IMR-90 (cell line): ENCODE measurements at regions not wholly inside any gene's neighbourhood (a gene's known extent, or its start where the extent isn't known, plus 50 kb on each side); places are given as distances from the start of the nearest gene placed in this dataset.

ENCODE experiments used
- ATAC-seq: fragments of 200-7000 bp; cut with Tn5 transposase; 2 replicates; pipeline ENCODE4 v1.9.1; 2020; ENCODE audit warnings: low read depth, mild to moderate bottlenecking, moderate library complexity
- BruUV-seq: library from RNA; stranded (reverse); fragments of 400-500 nt; replicated peaks from 2 replicates; lab custom pipeline; 2021; lab: Mats Ljungman, UMichigan
- CTCF ChIA-PET: fragments of 300-600 bp; formaldehyde crosslinking; extraction: SDS; loops from one replicate; lab custom pipeline; 2021; ENCODE audit warnings: antibody characterized with exemption; lab: Yijun Ruan, JAX
- POLR2A ChIA-PET: fragments of 300-600 bp; sonication (Branson Sonifier 250); formaldehyde crosslinking; loops from one replicate; lab custom pipeline; 2022; ENCODE audit warnings: antibody characterized with exemption; ENCODE audit not compliant: unreplicated experiment; lab: Charles Lee
- DNase-seq: peaks from one replicate; pipeline ENCODE4 v3.0.0; 2013
- H2AFZ ChIP-seq: replicated peaks from 2 replicates; pipeline ENCODE3; 2013; ENCODE audit warnings: low read length, mild to moderate bottlenecking; ENCODE audit not compliant: poor library complexity
- H2AK5ac ChIP-seq: 2 replicates; pipeline ENCODE4 v1.6.1; 2013; ENCODE audit warnings: low read depth, low read length, inconsistent platforms
- H2AK9ac ChIP-seq: replicated peaks from 2 replicates; pipeline ENCODE3; 2013; ENCODE audit warnings: mild to moderate bottlenecking, low read depth, low read length, moderate library complexity; ENCODE audit not compliant: poor library complexity
- H2BK120ac ChIP-seq: 2 replicates; pipeline ENCODE4 v1.6.1; 2013; ENCODE audit warnings: low read depth, low read length, inconsistent platforms
- H2BK15ac ChIP-seq: 3 replicates; pipeline ENCODE4 v1.6.1; 2013; ENCODE audit warnings: low read depth, low read length, inconsistent platforms
- H2BK20ac ChIP-seq: 2 replicates; pipeline ENCODE4 v1.6.1; 2013; ENCODE audit warnings: low read depth, mild to moderate bottlenecking, inconsistent platforms, low read length, moderate library complexity
- H2BK5ac ChIP-seq: 2 replicates; pipeline ENCODE4 v1.6.1; 2013; ENCODE audit warnings: mild to moderate bottlenecking, low read depth, low read length, inconsistent platforms; ENCODE audit not compliant: poor library complexity, severe bottlenecking
- H3K14ac ChIP-seq: replicated peaks from 2 replicates; pipeline ENCODE4 v1.6.1; 2013; ENCODE audit warnings: low read depth, low read length, inconsistent platforms
- H3K18ac ChIP-seq: 2 replicates; pipeline ENCODE4 v1.6.1; 2013; ENCODE audit warnings: low read depth, low read length, control low read depth
- H3K23ac ChIP-seq: 2 replicates; pipeline ENCODE4 v1.6.1; 2013; ENCODE audit warnings: low read depth, low read length, inconsistent platforms
- H3K27ac ChIP-seq: 2 replicates; pipeline ENCODE4 v1.5.1; 2013; ENCODE audit warnings: mild to moderate bottlenecking, control low read depth, low read length; ENCODE audit not compliant: insufficient read depth
- H3K27me3 ChIP-seq: 2 replicates; pipeline ENCODE4 v1.6.1; 2013; ENCODE audit warnings: low read length; ENCODE audit not compliant: control insufficient read depth, insufficient read depth
- H3K36me3 ChIP-seq: 2 replicates; pipeline ENCODE4 v1.6.1; 2013; ENCODE audit warnings: low read length, mixed read lengths; ENCODE audit not compliant: control insufficient read depth, insufficient read depth
- H3K4ac ChIP-seq: 2 replicates; pipeline ENCODE4 v1.6.1; 2013; ENCODE audit warnings: low read depth, low read length, inconsistent platforms
- H3K4me1 ChIP-seq: 2 replicates; pipeline ENCODE4 v1.6.1; 2013; ENCODE audit warnings: low read length, mixed read lengths; ENCODE audit not compliant: control insufficient read depth, insufficient read depth
- H3K4me2 ChIP-seq: 2 replicates; pipeline ENCODE4 v1.6.1; 2013; ENCODE audit warnings: low read depth, mild to moderate bottlenecking, control low read depth, low read length, moderate library complexity
- H3K4me3 ChIP-seq: 2 replicates; pipeline ENCODE4 v1.5.1; 2013; ENCODE audit warnings: low read depth, mild to moderate bottlenecking, control low read depth, low read length, moderate library complexity; ENCODE audit not compliant: insufficient read depth
- H3K56ac ChIP-seq: 2 replicates; pipeline ENCODE4 v1.6.1; 2013; ENCODE audit warnings: low read length, inconsistent platforms; ENCODE audit not compliant: insufficient read depth; ENCODE audit errors: extremely low read depth
- H3K79me1 ChIP-seq, 2 experiments: 2 replicates each; pipeline ENCODE4 v1.6.1; 2013; ENCODE audit warnings: low read length in 2 of 2, inconsistent platforms in 1 of 2, low read depth in 1 of 2
- H3K9ac ChIP-seq: 2 replicates; pipeline ENCODE4 v1.6.1; 2013; ENCODE audit warnings: low read depth, low read length, control low read depth
- H3K9me1 ChIP-seq: 2 replicates; pipeline ENCODE4 v1.6.1; 2013; ENCODE audit warnings: low read length, inconsistent platforms; ENCODE audit not compliant: insufficient read depth
- H3K9me3 ChIP-seq: 2 replicates; pipeline ENCODE4 v1.6.1; 2013; ENCODE audit warnings: low read length; ENCODE audit not compliant: control insufficient read depth, insufficient read depth
- H4K20me1 ChIP-seq: 2 replicates; pipeline ENCODE4 v1.6.1; 2013; ENCODE audit warnings: low read length, inconsistent platforms; ENCODE audit not compliant: insufficient read depth
- H4K5ac ChIP-seq: 2 replicates; pipeline ENCODE4 v1.6.1; 2013; ENCODE audit warnings: mild to moderate bottlenecking, low read depth, low read length, control low read depth
- H4K8ac ChIP-seq, 2 experiments: 2 replicates each; pipeline ENCODE4 v1.6.1; 2013; ENCODE audit warnings: low read depth in 2 of 2, low read length in 2 of 2, control low read depth in 1 of 2, inconsistent platforms in 1 of 2
- H4K91ac ChIP-seq: 2 replicates; pipeline ENCODE4 v1.6.1; 2013; ENCODE audit warnings: low read depth, low read length, inconsistent platforms; ENCODE audit not compliant: insufficient read depth
- BHLHE40 ChIP-seq: fragments of 150-350 bp; IDR thresholded peaks from 2 replicates; pipeline ENCODE4 v1.6.1; 2016; ENCODE audit warnings: mild to moderate bottlenecking, low read depth, low read length
- CEBPB ChIP-seq: IDR thresholded peaks from 2 replicates; pipeline ENCODE4 v1.6.1; 2012; ENCODE audit warnings: low read depth, low read length, improper control_type of control experiment
- CHD1 ChIP-seq: IDR thresholded peaks from 2 replicates; pipeline ENCODE4 v1.6.1; 2012; ENCODE audit warnings: low read depth, low read length, improper control_type of control experiment
- FOS ChIP-seq: fragments of 150-350 bp; IDR thresholded peaks from 2 replicates; pipeline ENCODE4 v1.6.1; 2016; ENCODE audit warnings: low read depth, low read length
- MAFK ChIP-seq: IDR thresholded peaks from 2 replicates; pipeline ENCODE4 v1.6.1; 2012; ENCODE audit warnings: low read depth, low read length, improper control_type of control experiment
- MAZ ChIP-seq: IDR thresholded peaks from 2 replicates; pipeline ENCODE4 v1.6.1; 2012; ENCODE audit warnings: low read depth, mild to moderate bottlenecking, low read length, improper control_type of control experiment, moderate library complexity, borderline replicate concordance
- MXI1 ChIP-seq: IDR thresholded peaks from 2 replicates; pipeline ENCODE4 v1.6.1; 2012; ENCODE audit warnings: low read depth, mild to moderate bottlenecking, low read length, moderate library complexity, borderline replicate concordance
- POLR2A ChIP-seq: IDR thresholded peaks from 2 replicates; pipeline ENCODE4 v1.6.1; 2012; ENCODE audit warnings: mild to moderate bottlenecking, low read depth, low read length
- RCOR1 ChIP-seq: IDR thresholded peaks from 2 replicates; pipeline ENCODE4 v1.6.1; 2012; ENCODE audit warnings: mild to moderate bottlenecking, low read length, improper control_type of control experiment; ENCODE audit not compliant: insufficient replicate concordance
- SMC3 ChIP-seq: fragments of 150-350 bp; IDR thresholded peaks from 2 replicates; pipeline ENCODE4 v1.6.1; 2016; ENCODE audit warnings: low read depth, mild to moderate bottlenecking, antibody characterized with exemption, low read length, moderate library complexity
- WGBS, 2 experiments: methylation state at CpG; one replicate each; pipeline versions ENCODE4 v1.1.5 to v1.1.7; 2013; ENCODE audit warnings: missing lambda C conversion rate in 2 of 2; ENCODE audit not compliant: insufficient read length in 1 of 2; ENCODE audit errors: extremely low coverage in 2 of 2; 5-methylcytosine and 5-hydroxymethylcytosine counted together
- dilution Hi-C: fragments of 300-500 bp; cut with HindIII; formaldehyde crosslinking; loops from one replicate; pipeline ENCODE4 v1.14.3; 2018; ENCODE audit warnings: low sequenced_read_pairs; ENCODE audit not compliant: unreplicated experiment
- in situ Hi-C: fragments of 300-500 bp; cut with MboI; formaldehyde crosslinking; loops from 3 replicates; pipeline ENCODE4 v1.14.3; 2019; ENCODE audit warnings: low sequenced_read_pairs, inconsistent platforms, mixed read lengths
- intact Hi-C: fragments of 100-400 bp; cut with micrococcal nuclease; formaldehyde crosslinking; loops from 2 replicates; pipeline ENCODE4 v1.10.0; 2022

DNA sequence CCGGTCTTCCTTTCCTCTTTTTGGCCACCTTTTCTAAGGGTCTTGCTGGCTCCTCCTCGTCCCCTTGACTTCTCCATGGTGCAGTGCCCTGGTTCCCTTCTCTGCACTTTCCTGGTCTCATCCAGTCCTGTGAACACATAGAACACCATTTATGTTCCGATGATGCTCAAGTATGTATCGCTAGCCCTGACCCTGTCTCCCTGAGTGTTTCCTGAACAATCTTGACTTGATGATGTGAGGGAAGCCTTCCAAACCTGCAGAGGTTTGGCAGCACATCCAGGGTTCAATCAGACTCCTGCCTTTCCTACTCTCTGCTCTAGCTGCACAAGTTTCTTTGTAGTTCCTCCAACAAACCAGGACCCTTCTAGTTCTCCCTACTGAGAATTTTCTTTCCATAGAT lies 132.1 kb downstream of the RGPD3 start:
- Histone ChIP-seq H3K18ac (no peak overlapping the region), H3K9me1 (no peaks in the 10 kb centered on the region), H4K20me1 (no peaks in the 10 kb centered on the region), H4K5ac (no peak overlapping the region), H4K91ac (no peak overlapping the region), H2BK120ac (no peak overlapping the region), H4K8ac (no peak overlapping the region), H2AK9ac (no peak overlapping the region), H2AFZ (no peak overlapping the region), H3K4me1 (no peaks in the 10 kb centered on the region), H2BK20ac (no peak overlapping the region), H2BK15ac (no peak overlapping the region), H3K9ac (no peak overlapping the region), H3K4me3 (no peak overlapping the region), H3K56ac (no peak overlapping the region), H3K36me3 (no peaks in the 10 kb centered on the region), H3K79me1 (no peaks in the 10 kb centered on the region), H3K27me3 (no peaks in the 10 kb centered on the region), H3K4ac (no peak overlapping the region), H3K23ac (no peak overlapping the region), H3K9me3 (0 out of 2 replicates have a peak, but pooled peaks cover 1% of the 10 kb centered on the region), H2BK5ac (no peak overlapping the region), H3K27ac (no peak overlapping the region), H3K14ac (no peak overlapping the region), H2AK5ac (no peak overlapping the region), H3K4me2 (no peak overlapping the region)
- ATAC-seq (no peak), DNase-seq (no peak)
- dilution Hi-C loops: no loop called here
- 71% methylated on average over 1 of the region's 4 CpGs; no CpG with 5 or more reads in 1 of the 2 experiments for whole genome bisulfite sequencing, 2 experiments
- in situ Hi-C loops: no loop called here
- POLR2A ChIA-PET: no interaction called here
- no TSS peak for BruUV-seq
- TF ChIP-seq MXI1: no peak
- TF ChIP-seq SMC3: no peak
- no peak for TF ChIP-seq FOS
- no peak for TF ChIP-seq CEBPB
- TF ChIP-seq CHD1: no peak
- no peak for TF ChIP-seq BHLHE40
- TF ChIP-seq MAFK: no peak
- TF ChIP-seq MAZ: no peak
- no peak for TF ChIP-seq RCOR1
- no peak for TF ChIP-seq POLR2A
- intact Hi-C loops: no loop called here
- CTCF ChIA-PET: no interaction called here
